Muscle layer of colon (tissue), 2 donors: ENCODE measurements at regions not wholly inside any gene's neighbourhood (a gene's known extent, or its start where the extent isn't known, plus 50 kb on each side); places are given as distances from the start of the nearest gene placed in this dataset.

Experiments
- H3K27ac ChIP-seq: one replicate; pipeline ENCODE4 v1.7.0; 2013; ENCODE audit warnings: low read depth, mild to moderate bottlenecking, low read length, moderate library complexity
- H3K27me3 ChIP-seq, 2 donors: one replicate each; pipeline ENCODE4 v1.7.0; 2013; ENCODE audit warnings: low read length in 2 of 2, mild to moderate bottlenecking in 2 of 2; ENCODE audit not compliant: insufficient read depth in 2 of 2, control insufficient read depth in 1 of 2
- H3K36me3 ChIP-seq: one replicate; pipeline ENCODE4 v1.7.0; 2013; ENCODE audit warnings: mild to moderate bottlenecking, low read length; ENCODE audit not compliant: insufficient read depth
- H3K4me1 ChIP-seq: one replicate; pipeline ENCODE4 v1.7.0; 2013; ENCODE audit warnings: mild to moderate bottlenecking, low read length; ENCODE audit not compliant: insufficient read depth
- H3K4me3 ChIP-seq, 2 donors: one replicate each; pipeline ENCODE4 v1.7.0; 2013; ENCODE audit warnings: low read length in 2 of 2, low read depth in 1 of 2, mild to moderate bottlenecking in 1 of 2, moderate library complexity in 1 of 2
- H3K9ac ChIP-seq: one replicate; pipeline ENCODE4 v1.7.0; 2013; ENCODE audit warnings: low read length
- H3K9me3 ChIP-seq: one replicate; pipeline ENCODE4 v1.7.0; 2013; ENCODE audit warnings: mild to moderate bottlenecking, low read length
- donor health status: abdominal sarcoma.
- donor health status: Adenocarcinoma of cecum.

DNA sequence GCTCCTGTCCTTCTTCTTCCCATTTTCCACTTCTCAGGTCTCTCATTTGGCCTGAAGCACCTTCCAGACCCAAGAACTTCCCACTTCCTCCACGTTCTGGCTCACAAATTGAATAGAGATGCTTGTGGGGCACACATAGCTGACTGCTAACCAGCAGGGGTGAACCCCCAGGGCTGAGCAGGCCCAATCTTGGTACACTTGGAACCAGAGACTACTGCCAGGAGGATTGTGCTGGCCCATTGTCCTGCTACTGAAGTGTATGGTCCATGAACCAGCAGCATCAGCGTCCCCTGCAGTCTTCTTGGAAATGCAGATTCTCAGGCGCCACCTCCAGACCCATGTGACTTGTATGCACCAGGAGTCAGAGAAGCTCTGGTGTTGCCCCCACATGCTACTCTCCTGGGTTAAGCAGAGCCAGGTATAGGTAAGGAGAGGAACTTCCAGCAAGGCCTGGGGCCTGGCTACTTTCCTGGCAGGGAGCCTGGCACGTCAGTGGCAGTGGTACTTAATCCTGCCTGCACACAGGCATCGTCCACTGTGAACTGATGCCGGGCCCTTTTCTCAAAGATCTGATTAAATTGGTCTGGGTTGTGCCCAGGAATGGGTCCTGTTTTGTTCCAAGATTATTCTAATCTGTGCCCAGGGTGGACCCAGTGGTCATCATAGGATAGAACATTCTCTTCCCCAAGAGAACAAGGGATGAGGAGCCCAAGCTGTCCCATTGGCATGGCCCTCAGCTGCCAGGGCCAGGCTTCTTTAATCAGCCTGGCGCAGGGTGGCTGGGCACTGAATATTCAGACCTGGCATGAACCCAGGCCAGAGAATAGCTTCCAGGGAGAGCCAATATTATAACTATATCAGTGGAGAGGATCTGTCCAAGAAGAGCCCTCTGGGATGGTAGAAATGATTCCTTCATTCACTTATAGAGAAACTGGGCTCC is 248.7 kb downstream of the SOX11 start:
- Histone ChIP-seq H3K4me1 (no peaks in the 10 kb centered on the region), H3K9ac (no peak overlapping the region), H3K27ac (no peak overlapping the region), H3K9me3 (no peaks in the 10 kb centered on the region), H3K27me3 (no peaks in the 10 kb centered on the region), H3K36me3 (no peaks in the 10 kb centered on the region), H3K4me3 (no peak overlapping the region)

- Histone ChIP-seq H3K9ac (no peak overlapping the region), H3K4me3 (no peak overlapping the region), H3K9me3 (no peaks in the 10 kb centered on the region), H3K4me1 (no peaks in the 10 kb centered on the region), H3K36me3 (no peaks in the 10 kb centered on the region), H3K27me3 (no peaks in the 10 kb centered on the region), H3K27ac (no peak overlapping the region)
Measured at GRCh38 chr2:5942204-5942603, 250.0 kb downstream of the SOX11 start.

DNA sequence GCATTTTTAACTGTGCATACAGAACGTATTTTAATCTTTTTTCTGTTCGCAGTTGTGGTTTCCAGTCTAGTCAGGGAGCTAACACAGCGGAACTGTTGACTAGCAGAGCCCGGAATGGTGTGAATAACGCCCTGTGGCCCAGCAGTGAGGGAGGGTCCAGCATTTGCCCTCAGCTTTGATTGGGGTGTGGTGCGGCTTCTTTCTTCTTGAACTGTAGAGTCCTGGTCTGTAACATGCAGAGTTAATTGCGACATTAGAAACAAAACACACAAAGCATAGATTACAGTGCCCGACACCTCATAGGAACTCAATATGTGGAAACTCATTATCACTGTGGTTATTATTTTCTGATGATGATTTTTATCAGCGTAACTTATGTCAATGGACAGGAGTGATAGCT is 253.6 kb downstream of the SOX11 start:
- H3K27me3 ChIP-seq, result no peaks in the 10 kb centered on the region
- no peaks in the 10 kb centered on the region for H3K9me3 ChIP-seq
- H3K36me3 ChIP-seq, result no peaks in the 10 kb centered on the region
- H3K4me3 ChIP-seq, result no peak overlapping the region
- no peaks in the 10 kb centered on the region for H3K4me1 ChIP-seq
- no peak overlapping the region for H3K9ac ChIP-seq
- H3K27ac ChIP-seq, result no peak overlapping the region

DNA sequence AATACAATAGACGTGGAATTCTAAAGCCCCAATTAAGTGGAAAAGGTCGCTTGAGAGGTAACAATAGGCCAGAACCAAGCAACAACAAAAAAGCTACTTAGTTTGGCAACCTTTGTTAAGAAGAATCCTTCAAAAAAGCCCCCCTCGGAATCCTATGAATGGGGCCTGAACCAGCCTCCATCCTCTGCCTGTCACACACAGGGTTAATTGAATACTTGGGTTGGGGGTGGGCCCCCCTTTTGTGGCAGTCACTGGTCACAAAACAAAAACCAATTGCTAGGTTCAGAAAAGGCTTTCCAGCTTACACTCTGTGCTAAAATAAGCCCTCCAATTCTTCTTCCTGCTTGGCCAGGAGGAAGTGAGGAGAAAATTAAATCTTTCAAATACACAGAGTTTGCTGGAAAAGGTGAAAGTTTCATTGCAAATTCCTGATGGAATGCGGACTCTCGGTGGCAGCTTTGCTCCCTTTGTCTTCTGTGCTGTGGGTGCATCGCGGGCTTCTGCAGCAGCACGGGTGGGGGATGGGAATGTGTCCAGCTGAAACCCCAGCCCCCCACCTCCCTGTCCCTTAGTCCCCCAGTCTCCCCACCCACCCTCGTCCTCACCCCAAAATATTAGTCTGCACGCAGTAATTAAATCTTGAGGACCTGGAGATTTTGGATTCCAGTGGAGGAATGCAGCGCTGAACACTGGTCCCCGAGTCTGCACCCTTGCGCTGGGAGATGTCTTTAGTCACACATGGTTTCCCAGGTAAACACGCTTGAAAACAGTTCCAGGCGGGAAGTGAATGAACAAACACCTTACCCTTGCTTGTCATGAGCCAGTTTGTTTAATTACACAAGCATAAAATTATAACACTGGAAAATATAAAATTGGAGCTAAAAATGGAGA is 254.3 kb downstream of the SOX11 start:
- Histone ChIP-seq H3K27me3 (no peaks in the 10 kb centered on the region), H3K4me3 (no peak overlapping the region), H3K9me3 (no peaks in the 10 kb centered on the region), H3K9ac (no peak overlapping the region), H3K27ac (no peak overlapping the region), H3K4me1 (no peaks in the 10 kb centered on the region), H3K36me3 (no peaks in the 10 kb centered on the region)

- Histone ChIP-seq H3K9me3 (no peaks in the 10 kb centered on the region), H3K27ac (no peak overlapping the region), H3K36me3 (no peaks in the 10 kb centered on the region), H3K4me3 (no peak overlapping the region), H3K9ac (no peak overlapping the region), H3K4me1 (no peaks in the 10 kb centered on the region), H3K27me3 (no peaks in the 10 kb centered on the region)
Measured at GRCh38 chr2:5950736-5951135, 258.6 kb downstream of the SOX11 start.

DNA sequence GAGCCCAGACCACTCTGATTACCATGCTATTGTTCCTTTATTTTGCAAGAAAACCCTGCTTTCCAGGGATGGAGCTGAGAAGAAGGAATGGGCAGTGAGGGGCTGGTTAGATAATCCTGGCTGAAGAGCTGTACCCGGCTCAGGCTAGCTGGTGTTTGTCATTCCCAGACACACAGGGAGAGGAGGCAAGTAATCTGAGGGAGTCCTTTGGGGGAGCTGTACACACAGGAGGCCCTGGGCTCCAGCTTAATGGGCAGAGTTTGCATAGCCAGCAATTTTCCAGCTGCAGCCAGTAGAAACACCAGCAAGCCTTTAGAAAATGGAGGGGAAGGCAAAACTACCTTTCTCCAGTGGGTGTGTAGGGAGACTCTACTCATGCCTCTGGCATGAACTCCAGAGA is 259.3 kb downstream of the SOX11 start:
- Histone ChIP-seq H3K36me3 (no peaks in the 10 kb centered on the region), H3K27ac (no peak overlapping the region), H3K4me3 (no peak overlapping the region), H3K9ac (no peak overlapping the region), H3K9me3 (no peaks in the 10 kb centered on the region), H3K4me1 (no peaks in the 10 kb centered on the region), H3K27me3 (no peaks in the 10 kb centered on the region)

DNA sequence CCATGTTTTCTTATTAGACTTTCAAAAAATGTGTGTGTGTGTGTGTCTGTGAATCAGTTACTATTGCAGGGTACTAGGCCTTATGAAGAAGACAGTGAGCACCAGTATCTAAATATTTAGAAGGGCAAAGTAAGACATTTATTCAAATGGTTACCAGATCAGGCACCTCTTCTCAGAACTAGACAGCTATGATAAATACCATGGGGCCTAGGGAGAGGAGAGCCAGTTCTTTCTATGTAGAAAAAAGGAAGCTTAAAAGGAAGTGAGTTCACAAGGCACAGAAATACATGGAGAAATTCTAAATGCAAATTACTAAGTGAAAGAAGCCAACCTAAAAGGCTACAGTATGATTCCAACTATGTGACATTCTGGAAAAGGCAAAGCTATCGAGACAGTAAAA is 261.3 kb downstream of the SOX11 start:
- Histone ChIP-seq H3K27ac (no peak overlapping the region), H3K36me3 (no peaks in the 10 kb centered on the region), H3K9me3 (no peaks in the 10 kb centered on the region), H3K27me3 (no peaks in the 10 kb centered on the region), H3K9ac (no peak overlapping the region), H3K4me1 (no peaks in the 10 kb centered on the region), H3K4me3 (no peak overlapping the region)

DNA sequence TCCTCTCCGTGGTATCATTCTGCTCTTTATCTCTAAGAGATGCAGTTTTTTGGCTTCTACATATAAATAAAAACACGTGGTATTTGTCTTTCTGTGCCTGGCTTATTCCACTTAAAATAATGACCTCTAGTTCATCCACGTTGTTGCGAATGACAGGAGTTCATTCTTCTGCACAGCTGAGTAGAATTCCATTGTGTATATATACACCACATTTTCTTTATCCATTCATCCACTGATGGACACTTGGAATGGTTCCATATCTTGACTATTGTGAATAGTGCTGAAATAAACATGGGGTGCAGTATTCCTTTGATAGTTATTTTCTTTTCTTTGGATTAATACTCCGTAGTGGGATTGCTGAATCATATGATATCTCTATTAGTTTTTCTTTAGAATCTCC is 262.3 kb downstream of the SOX11 start:
- H3K9ac ChIP-seq, result no peak overlapping the region
- no peak overlapping the region for H3K4me3 ChIP-seq
- no peaks in the 10 kb centered on the region for H3K4me1 ChIP-seq
- H3K36me3 ChIP-seq, result no peaks in the 10 kb centered on the region
- no peaks in the 10 kb centered on the region for H3K27me3 ChIP-seq
- H3K27ac ChIP-seq, result no peak overlapping the region
- no peaks in the 10 kb centered on the region for H3K9me3 ChIP-seq

- Histone ChIP-seq H3K27me3 (no peaks in the 10 kb centered on the region), H3K9me3 (no peaks in the 10 kb centered on the region), H3K9ac (no peak overlapping the region), H3K4me1 (no peaks in the 10 kb centered on the region), H3K36me3 (no peaks in the 10 kb centered on the region), H3K4me3 (no peak overlapping the region), H3K27ac (no peak overlapping the region)
Measured at GRCh38 chr2:5955921-5956320, 263.7 kb downstream of the SOX11 start.

GRCh38 chr2:5959836-5960820 is 267.9 kb downstream of the SOX11 start:
- Histone ChIP-seq H3K4me3 (no peak overlapping the region), H3K36me3 (no peaks in the 10 kb centered on the region), H3K27ac (no peak overlapping the region), H3K27me3 (no peaks in the 10 kb centered on the region), H3K9me3 (no peaks in the 10 kb centered on the region), H3K4me1 (no peaks in the 10 kb centered on the region), H3K9ac (no peak overlapping the region)

- Histone ChIP-seq H3K9ac (no peak overlapping the region), H3K36me3 (no peaks in the 10 kb centered on the region), H3K27ac (no peak overlapping the region), H3K27me3 (no peaks in the 10 kb centered on the region), H3K4me3 (no peak overlapping the region), H3K4me1 (no peaks in the 10 kb centered on the region), H3K9me3 (no peaks in the 10 kb centered on the region)
Measured at GRCh38 chr2:5967506-5967905, 275.3 kb downstream of the SOX11 start.
